Ecto neural progenitor cell (in vitro differentiated cells): ENCODE measurements at regions not wholly inside any gene's neighbourhood (a gene's known extent, or its start where the extent isn't known, plus 50 kb on each side); places are given as distances from the start of the nearest gene placed in this dataset.
"Not testable (repeated sequence)": the region's sequence is repeated elsewhere in the genome, so short reads cannot be mapped to it uniquely, and the experiment has no call there.

Source experiments
- DNase-seq: peaks from one replicate; pipeline ENCODE4 v3.0.0-alpha.2; 2018; ENCODE audit warnings: low spot score

DNA sequence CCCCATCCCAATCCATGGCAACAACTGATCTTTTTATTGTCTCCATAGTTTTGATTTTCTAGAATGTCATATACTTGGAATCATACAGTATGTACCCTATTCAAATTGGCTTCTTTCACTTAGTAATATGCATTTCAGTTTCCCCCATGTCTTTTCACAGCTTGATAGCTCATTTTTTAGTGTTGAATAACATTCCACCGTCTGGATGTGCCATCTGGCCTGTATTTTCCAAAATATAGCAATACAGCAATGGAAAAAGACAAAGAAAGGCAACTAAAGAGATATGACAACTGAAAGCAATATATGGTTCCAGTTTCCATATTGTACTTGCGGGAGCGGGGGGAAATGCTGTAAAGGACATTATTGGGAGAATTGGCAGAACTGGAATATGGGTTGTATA is 166.4 kb upstream of the NT5E start:
- no peak for DNase-seq

DNA sequence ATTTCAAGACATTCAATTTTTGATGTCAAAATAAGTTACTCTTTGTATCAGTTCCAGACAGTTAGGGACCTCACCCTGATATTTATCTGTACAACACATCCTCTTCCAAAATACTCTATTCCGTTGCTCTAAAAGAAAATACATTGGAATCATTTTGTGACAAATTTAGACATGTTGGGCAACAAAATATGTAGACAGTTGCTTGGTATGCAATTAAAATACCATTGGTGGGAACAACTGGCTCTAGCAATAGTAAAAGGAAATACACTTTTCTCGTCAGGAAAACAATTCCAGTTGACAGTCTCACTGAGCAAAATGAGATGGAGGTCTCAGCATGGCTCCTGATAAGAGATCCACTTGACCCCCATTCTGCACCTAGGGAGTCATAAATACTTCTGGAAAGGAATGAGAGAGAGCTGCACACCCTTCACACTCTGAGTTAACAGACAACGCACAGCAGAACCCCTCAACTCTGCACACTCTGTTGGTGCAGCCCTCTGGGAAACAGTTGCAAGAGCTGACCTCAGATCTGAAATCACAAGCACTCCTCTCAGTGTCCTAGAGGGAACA is 171.3 kb upstream of the NT5E start:
- no peak for DNase-seq

DNA sequence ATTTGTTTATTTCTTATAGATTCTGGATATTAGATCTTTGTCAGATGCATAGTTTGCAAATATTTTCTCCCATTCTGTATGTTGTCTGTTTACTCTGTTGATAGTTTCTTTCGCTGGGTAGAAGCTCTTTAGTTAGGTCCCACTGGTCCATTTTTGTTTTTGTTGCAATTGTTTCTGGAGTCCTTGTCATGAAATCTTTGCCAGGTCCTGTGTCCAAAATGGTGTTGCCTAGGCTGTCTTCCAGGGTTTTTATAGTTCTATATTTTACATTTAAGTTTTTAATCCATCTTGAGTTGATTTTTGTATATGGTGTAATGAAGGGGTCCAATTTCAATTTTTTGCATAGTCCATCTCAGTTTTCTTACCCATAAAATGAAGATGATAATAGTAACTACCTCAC is 173.9 kb upstream of the NT5E start:
- not testable (repeated sequence) for DNase-seq

DNA sequence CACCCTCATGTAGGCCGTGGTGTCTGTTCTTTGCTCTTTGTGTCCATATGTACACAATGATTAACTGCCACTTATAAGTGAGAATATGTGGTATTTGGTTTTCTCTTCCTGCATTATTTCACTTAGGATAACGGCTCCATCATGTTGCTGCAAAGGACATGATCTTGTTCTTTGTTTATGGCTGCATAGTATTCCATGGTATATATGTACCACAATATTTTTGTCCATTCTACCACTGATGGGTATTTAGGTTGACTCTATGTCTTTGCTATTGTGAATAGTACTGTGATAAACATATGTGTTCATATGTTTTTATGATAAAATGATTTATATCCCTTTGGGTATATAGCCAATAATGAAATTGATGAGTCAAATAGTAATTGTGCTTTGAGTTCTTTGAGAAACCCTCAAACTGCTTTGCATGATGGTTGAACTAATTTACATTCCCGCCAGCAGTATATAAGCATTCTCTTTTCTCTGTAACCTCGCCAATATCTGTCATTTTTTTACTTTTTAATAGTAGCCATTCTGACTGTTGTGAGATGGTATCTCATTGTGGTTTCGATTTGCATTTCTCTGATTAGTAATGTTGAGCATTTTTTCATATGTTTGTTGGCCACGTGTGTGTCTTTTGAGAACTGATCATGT is 174.4 kb upstream of the NT5E start:
- DNase-seq = no peak

DNA sequence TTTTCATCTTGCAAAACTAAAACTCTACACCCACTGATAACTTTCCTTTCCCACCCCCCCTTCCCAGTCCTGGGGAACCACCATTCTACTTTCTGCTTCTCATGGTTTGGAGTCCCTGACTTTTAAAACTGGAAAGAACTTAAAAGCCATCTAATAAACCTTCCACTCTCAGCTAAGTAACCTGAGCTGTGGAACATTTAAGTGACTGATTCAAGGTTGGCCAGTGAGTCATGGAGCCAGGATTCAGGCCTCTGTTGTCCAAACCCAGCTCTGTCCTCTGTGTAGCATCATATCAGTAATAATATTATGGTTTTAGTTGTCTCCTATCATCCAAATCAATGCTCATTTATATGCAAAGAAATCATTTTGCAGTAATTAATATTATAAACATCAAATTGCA is 176.0 kb upstream of the NT5E start:
- no peak for DNase-seq

DNA sequence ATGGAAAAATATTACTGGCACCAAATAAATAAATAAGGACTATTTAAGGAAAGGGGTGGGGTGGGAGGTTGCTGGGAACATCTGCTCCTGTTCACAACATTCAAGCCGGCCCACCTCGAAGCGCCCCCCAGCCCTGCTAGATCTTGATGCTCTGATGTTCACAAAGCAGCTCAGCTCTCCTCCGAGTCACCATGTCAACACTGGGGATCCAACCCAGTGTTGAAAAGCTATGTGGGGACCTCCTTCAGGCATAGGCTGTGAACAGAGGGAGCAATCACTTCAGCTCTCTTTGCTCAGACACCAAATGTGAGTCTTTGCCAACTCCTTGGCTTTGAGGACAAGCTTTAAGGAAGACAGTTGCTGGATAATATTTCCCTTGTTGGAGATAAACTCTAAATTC is 176.8 kb upstream of the NT5E start:
- DNase-seq = no peak

DNA sequence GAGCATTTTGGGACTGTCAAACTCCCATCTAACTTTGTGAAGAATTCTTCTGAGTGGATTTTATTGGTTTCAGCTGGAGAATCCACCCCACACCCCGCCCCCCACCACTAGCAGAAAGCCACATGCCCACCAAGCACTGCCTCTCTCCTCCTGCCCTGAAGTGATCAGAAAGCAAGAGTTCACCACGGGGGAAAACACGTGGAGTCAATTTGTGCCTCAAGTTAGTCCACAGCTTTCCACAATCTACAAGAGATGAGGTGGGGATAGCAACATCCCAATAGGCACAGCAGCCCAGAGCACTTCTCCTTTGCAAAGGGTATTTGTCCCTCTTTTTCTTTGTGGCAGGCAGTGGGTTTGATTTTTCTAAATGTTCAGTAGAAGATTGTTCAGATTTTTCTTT is 177.3 kb upstream of the NT5E start:
- DNase-seq = no peak

DNA sequence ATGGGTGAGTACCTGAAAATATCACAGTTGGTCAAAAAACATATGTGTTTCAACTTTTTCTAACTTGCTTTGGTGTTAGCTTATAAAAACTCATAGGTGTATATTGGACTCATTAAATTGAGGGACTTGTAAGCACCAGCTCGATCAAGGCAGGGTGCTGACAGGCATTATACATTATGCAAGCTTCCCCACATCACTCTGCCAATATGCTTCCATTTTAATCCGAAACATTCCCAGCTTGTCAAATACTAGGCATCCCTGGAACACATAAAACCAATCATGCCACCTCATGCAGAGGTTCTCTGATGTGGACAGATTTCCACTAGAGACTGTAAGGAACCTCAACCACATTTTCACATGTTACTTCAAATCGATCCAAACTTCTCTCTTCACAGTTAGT is 187.3 kb upstream of the NT5E start:
- no peak for DNase-seq

DNA sequence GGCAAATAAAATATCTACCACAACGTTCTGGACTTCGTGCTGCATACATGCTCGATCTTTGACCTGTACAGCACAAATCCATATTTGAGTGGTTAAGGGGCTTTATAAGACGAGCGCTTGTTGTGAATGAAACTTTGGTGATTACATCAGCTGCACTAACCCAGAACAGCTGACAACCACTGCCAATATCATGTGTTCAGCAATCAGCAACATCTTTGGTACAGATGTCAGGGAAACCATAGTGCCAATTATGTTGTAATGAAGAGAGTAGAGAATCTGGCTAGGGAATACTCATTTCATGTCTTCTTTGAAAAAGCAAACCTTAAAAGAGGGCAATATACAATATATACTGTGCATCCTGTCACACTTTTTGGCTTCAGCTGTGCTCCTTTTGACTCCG is 188.6 kb upstream of the NT5E start:
- no peak for DNase-seq

DNA sequence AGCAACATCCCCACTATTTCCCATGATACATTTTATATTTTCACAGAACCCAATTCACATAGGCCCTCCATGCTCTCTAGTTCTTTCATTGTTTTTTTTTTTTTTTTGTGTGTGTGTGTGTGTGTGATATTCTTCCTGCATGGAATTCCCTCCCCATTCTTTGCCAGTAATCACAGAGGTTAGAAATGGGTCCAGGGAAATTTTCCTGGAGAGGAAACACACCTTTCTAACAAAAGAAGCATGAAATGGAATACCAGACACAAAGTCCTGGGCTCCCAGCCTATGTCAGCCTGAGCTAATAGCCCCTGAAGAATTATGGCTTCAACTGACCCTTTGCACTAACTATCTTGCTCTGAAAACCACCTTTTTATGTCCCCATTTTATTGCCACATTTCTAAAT is 194.2 kb upstream of the NT5E start:
- no peak for DNase-seq

DNA sequence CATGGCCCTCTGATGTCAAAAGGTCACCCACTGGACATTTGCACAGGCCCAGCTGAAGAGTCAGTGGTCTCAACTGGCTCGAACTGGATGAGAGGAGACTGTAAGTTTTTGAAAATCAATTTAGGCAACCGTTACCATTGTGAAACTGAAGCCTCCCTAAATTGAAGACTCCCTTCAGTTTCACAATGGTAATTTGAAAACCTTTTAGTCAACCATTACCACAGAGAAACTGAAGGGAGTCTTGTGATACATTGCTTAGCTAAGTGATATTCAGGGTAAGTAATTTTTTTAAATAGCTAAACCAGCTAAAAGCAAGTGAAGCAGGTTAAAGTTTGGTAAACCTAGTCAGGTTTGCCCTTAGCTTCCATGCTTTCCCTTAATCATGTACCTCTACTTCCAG is 197.3 kb upstream of the NT5E start:
- DNase-seq = no peak

DNA sequence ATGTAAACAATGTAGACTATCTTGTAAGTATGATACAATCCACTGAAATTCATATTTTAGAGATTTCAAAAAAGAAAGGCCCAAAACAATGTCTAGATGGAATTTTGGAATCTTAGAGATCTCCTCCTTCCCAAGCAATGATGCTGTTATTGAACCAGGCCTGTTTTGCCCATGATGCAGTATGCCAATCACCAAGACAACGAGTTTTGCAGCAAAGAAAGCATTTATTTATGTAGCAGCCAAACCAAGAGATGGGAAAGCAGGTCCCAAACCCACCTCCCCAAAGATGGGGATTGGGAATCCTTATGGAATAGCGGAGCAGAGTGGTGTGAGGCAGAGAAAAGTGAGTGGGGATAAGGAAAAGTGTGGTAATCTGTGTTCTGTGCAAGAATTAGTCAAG is 197.8 kb upstream of the NT5E start:
- DNase-seq = no peak

DNA sequence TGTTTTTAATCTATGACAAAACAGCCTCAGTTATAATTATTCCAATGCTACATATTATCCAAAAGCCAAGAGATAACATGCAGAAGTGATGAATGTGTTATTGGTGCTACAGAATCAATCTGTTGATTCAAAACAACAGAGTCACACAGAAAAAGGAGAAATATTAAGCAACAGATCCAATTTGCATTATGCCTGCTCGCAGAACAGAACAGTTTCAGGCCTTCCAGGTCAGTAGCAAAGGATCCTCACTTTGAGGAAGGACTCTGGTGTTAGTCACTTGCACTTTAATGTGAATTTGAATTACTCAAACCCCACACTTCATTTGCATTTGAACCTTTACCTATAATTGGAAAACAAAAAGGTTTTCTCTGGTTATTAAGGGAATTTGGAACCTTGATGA is 198.6 kb upstream of the NT5E start:
- no peak for DNase-seq

DNA sequence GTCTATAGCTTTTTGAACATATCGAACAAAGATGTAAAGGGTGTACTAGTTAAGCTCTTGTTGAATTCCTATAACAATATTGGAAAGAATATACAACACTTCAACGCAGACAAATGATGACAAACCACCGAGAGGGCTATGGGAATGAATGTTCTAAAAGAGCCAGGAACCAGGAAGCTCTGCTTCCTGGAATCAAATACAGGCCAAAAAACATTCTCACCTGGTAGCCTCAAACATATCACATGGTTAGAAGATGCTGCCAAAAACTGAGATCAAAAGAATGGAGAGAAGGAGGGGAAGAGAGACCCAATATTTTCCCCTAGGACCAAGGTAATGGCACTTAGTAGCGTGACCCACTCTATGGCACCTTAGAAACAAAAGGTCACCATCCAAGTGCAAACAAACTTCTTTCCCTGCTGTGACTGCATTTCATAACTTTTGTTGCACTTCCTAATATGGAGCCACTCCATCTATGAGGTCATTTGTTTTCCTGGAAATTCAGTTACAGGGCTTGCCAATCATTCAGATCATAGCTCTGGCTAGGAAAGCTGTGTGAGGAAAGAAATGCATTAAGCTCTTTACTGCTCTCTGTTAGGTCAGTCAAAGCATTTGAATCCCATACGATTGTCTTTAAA is 199.2 kb upstream of the NT5E start:
- DNase-seq = no peak

DNA sequence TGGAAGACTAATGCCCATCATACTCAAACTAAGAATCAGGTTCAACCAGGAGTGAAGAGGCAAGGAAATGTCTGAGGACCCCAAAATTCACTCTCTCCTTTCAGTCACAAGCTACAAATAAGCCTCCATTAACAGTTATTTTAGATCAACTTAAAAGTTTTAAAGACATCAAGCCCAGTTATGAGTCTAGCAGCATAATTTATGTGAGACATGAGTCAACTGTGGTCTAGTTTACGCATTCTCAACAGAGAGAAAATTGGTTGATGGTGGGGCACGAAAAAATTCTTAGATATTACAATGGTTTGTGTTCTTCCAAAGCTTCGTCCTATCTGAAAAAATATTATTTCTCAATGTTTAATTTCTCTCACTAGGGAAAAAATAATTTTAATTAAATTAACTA is 204.9 kb upstream of the NT5E start:
- no peak for DNase-seq

DNA sequence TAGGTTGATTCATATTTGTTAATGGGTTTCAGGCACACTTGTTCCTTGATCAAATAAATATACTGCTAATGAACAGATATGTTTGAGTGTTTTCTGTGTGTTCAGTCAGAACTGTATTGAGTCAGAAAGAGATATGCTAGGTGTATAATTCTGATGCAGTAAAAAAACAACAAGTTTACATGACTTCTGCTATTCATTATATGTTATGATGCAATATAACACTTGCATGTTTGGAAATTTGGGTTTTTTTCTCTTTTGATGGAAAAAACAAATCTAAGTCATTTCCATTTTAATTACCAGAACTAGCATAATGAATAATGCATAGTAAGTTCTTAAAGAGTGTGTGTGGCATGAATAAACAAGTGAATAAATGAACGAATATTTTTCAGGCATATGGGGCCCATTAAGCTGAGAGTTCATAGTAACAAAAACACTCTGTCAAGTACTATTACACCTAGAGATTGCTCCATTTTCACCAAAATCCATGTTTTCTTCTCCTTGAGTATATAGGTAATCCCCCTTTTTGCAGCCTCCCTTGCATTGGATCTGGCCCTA is 208.3 kb upstream of the NT5E start:
- no peak for DNase-seq

DNA sequence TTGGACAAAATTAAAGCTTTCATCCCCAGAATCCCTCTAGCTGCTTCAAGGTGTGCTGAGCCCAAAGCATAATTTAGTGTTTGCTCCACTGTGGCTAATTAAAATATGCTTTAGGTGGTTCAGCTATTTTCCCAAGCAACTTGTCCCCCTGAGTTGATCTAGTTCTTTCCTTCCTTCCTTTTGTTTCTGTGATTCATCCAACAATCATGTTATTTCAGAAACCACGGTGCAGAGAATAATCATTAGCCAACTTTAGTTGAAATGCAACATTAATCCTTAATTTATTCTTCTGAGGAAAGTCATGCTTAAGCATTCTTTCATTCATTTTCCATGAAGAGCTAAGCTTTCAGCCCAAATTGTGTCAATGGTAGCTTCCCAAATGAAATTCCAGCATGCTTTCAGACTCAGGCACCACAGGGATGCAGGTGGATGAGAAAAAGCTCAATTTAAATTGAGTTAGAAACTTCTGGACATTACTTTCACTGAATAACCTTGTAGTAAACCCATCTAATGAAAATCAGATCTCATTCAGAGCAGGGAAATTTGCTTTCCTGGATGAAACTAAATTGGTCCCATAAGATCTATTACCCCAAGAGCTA is 209.0 kb upstream of the NT5E start:
- DNase-seq = no peak

DNA sequence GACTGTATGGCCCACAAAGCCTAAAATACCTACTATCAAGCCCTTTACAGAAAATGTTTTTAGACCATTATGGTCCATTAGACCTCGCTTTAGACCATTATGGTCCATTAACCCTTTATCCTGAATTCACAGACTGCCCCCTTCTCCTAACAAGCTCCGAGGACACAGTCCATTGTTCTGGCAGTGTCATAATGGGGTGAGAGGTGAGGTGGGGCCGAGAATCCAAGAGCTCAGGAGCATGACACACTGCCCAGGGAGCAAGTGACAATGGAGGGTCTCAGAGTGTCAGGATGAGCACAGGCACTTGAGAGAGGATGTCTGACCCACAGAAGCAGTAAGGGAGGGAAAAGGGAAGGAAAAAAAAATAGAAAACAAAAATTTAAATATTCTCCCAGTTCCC is 212.4 kb upstream of the NT5E start:
- no peak for DNase-seq

DNA sequence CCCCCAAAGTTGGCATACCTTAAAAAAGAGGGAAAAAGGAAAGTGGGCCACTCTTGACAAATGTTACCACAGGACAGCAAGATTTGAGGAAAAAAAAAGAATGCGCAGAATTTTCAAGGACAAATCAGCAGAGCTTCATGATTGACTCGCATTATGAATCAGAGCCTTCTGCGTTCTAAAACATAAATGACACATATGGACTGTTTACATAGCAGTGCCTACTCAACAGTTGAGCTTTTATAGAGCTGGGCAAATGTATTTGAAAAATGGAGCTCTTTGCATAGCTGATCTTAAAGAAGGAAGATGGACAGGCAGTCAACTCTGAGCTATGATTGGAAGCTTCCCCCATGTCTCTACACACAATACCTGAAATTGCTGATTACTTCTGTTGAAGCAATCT is 213.2 kb upstream of the NT5E start:
- DNase-seq = no peak

DNA sequence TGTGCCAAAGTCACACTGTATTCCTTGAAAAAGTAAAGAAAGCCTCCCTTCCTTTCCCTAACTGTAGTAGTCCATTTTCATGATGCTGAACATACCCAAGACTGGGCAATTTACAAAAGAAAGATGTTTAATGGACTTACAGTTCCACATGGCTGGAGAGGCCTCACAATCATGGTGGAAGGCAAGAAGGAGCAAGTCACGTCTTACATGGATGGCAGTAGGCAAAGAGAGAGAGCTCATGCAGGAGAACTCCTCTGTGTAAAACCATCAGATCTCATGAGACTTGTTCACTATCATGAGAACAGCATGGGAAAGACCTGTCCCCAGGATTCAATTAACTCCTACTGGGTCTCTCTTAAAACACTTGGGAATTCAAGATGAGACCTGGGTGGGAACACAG is 222.5 kb upstream of the NT5E start:
- not testable (repeated sequence) for DNase-seq

DNA sequence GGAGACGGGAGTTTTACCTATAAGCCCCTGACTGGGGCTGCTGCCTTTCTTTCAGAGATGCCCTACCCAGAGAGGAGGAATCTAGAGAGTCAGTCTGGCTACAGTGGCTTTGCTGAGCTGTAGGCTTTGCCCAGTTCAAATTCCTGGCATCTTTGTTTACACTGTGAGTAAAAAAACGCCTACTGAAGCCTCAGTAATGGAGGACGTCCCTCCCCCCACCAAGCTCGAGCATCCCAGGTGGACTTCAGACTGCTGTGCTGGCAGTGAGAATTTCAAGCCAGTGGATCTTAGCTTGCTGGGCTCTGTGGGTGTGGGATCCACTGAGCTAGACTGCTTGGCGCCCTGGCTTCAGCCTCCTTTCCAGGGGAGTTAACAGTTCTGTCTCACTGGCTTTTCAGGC is 237.1 kb upstream of the NT5E start:
- not testable (repeated sequence) for DNase-seq

DNA sequence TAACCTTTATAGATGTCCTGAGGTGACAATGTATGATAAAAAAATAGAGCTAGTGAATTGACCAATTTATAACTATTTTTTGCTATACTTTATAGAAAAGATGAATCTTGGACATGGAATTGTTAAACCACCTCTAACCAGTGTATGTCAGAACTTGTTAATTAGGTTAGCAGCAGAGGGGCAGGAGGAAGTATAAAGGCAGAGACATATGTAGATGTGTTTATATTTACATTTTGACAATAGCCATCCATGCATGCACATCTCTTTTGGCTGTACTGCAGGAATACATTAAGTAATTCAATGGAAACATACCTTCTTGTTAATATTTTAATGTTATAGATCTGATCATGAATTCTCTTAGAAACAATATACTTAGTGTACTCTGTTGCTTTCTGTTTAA is 254.6 kb upstream of the NT5E start:
- DNase-seq = no peak

DNA sequence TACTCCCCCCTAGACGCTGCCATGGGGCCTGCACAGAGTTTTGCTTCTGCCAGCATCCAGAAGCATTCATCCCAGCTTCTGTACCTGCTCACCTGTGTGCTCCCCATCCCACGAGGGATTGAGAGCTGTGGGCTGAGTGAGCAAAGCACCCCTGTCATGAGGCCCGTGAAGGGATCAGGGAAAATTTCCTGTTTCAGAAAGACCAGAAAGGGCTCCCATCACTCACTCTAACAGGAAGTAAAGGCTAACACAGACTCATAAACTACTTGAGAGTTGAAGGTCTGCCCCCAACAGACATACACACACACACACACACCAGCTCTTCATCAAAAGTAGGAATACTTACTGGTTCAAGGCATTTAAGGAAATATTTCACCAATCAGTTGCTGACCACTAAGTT is 256.5 kb upstream of the NT5E start:
- no peak for DNase-seq
